ENCODE measurements at regions not wholly inside any gene's neighbourhood (a gene's known extent, or its start where the extent isn't known, plus 50 kb on each side); places are given as distances from the start of the nearest gene placed in this dataset.

DNA sequence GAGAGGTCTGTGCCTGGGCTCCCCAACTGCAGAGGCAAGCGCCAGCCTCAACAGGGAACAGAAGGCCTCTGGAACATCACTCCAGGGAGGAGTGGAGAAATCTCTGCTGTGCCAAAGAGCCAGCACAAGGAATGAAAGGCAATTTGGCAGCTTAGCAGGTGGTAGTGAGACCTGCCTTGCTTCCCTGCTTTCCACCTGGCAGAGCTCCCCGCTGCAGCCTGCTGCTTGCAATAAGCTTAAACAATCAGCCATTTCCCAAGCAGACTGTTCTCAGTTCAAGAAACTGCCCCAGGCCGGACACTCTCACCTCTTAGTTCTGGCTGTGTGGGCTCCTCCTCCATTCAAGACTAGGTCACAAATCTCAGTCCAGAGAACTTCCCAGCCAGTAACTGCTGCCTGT is 370.6 kb downstream of the MAGEB5 start:
- H3K27me3 Mint-ChIP-seq (ENCODE audit: unreplicated experiment): no peaks in the 10 kb centered on the region
- no peak for TF ChIP-seq CTCF (IDR thresholded peaks at IDR 0.05)
- no peaks in the 10 kb centered on the region for H3K36me3 Mint-ChIP-seq (ENCODE audit: unreplicated experiment)
- H3K4me1 Mint-ChIP-seq (ENCODE audit: unreplicated experiment): peaks cover 13% of the 10 kb centered on the region
- peaks cover 18% of the 10 kb centered on the region for H3K9me3 Mint-ChIP-seq (ENCODE audit: unreplicated experiment)
- H3K4me3 Mint-ChIP-seq (ENCODE audit: unreplicated experiment): no peak overlapping the region
- no peak for DNase-seq (ENCODE audit: extremely low spot score, unreplicated experiment)
- no peak overlapping the region for H3K27ac Mint-ChIP-seq (ENCODE audit: unreplicated experiment)

DNA sequence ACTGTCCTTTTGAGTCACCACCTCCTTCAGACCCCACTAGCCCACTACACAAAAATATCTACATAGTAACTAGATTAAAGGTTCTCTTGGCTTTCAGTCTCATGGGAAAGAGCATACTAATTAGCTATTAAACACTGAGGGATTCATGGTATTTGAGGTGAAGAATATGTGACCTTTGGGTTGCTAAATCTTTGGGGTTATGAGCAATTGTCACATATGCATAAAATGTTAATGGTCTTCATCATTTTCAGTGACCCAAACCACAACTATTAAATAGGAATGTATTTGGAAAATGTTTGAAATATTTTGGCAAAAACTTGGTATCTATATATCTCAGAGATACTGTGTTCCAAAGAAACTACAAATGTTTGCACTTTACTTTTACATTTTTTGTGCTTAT is 365.1 kb downstream of the MAGEB5 start:
- Mint-ChIP-seq H3K27me3 (ENCODE audit: unreplicated experiment) (no peaks in the 10 kb centered on the region), H3K4me1 (ENCODE audit: unreplicated experiment) (peaks cover 28% of the 10 kb centered on the region), H3K4me3 (ENCODE audit: unreplicated experiment) (no peak overlapping the region), H3K27ac (ENCODE audit: unreplicated experiment) (peak overlapping the region; percentile 61), H3K9me3 (ENCODE audit: unreplicated experiment) (peaks cover 23% of the 10 kb centered on the region), H3K36me3 (ENCODE audit: unreplicated experiment) (no peaks in the 10 kb centered on the region)
- TF ChIP-seq CTCF (IDR thresholded peaks at IDR 0.05): no peak
- DNase-seq (ENCODE audit: extremely low spot score, unreplicated experiment): no peak

DNA sequence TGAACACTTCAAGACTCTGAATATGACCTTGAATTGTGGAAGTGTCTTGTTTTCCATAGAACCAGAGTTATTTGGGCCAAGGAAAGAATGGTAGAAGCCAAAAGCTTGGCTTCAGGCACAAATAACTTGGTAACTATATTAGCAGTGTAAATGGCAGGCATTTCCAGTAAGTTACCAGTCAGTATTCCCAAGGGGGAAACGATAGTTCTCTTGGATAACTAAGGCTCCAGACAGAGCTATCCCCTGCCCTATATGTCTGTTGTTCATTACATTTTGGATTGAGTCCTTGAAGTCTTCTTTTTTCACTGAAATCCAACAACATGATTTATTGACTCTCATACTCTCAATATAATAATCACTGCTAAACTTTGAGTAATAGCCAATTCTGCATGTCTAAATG is 364.1 kb downstream of the MAGEB5 start:
- DNase-seq (ENCODE audit: extremely low spot score, unreplicated experiment): no peak

GRCh38 chrX:26574234-26574633 is 358.3 kb downstream of the MAGEB5 start:
- no peak for TF ChIP-seq CTCF (IDR thresholded peaks at IDR 0.05)

More for the DNA sequence above, 364.1 kb downstream of the MAGEB5 start:
- H3K27me3 Mint-ChIP-seq (ENCODE audit: unreplicated experiment): no peaks in the 10 kb centered on the region
- H3K4me1 Mint-ChIP-seq (ENCODE audit: unreplicated experiment): peaks cover 21% of the 10 kb centered on the region
- H3K4me3 Mint-ChIP-seq (ENCODE audit: unreplicated experiment): no peak overlapping the region
- no peak for TF ChIP-seq CTCF (IDR thresholded peaks at IDR 0.05)
- H3K27ac Mint-ChIP-seq (ENCODE audit: unreplicated experiment): no peak overlapping the region
- H3K36me3 Mint-ChIP-seq (ENCODE audit: unreplicated experiment): no peaks in the 10 kb centered on the region
- peaks cover 23% of the 10 kb centered on the region for H3K9me3 Mint-ChIP-seq (ENCODE audit: unreplicated experiment)

GRCh38 chrX:26562156-26562555 is 346.2 kb downstream of the MAGEB5 start:
- H3K27ac Mint-ChIP-seq (ENCODE audit: unreplicated experiment): peak overlapping the region; percentile 70
- peaks cover 4% of the 10 kb centered on the region for H3K9me3 Mint-ChIP-seq (ENCODE audit: unreplicated experiment)
- no peaks in the 10 kb centered on the region for H3K36me3 Mint-ChIP-seq (ENCODE audit: unreplicated experiment)
- peaks cover 20% of the 10 kb centered on the region for H3K4me1 Mint-ChIP-seq (ENCODE audit: unreplicated experiment)
- H3K27me3 Mint-ChIP-seq (ENCODE audit: unreplicated experiment): no peaks in the 10 kb centered on the region
- H3K4me3 Mint-ChIP-seq (ENCODE audit: unreplicated experiment): no peak overlapping the region
- no peak for DNase-seq (ENCODE audit: extremely low spot score, unreplicated experiment)
- TF ChIP-seq CTCF (IDR thresholded peaks at IDR 0.05): no peak

More at GRCh38 chrX:26574234-26574633, 358.3 kb downstream of the MAGEB5 start:
- H3K4me1 Mint-ChIP-seq (ENCODE audit: unreplicated experiment): peaks cover 13% of the 10 kb centered on the region
- DNase-seq (ENCODE audit: extremely low spot score, unreplicated experiment): no peak
- no peak overlapping the region for H3K4me3 Mint-ChIP-seq (ENCODE audit: unreplicated experiment)
- H3K9me3 Mint-ChIP-seq (ENCODE audit: unreplicated experiment): peaks cover 5% of the 10 kb centered on the region
- no peaks in the 10 kb centered on the region for H3K36me3 Mint-ChIP-seq (ENCODE audit: unreplicated experiment)
- H3K27me3 Mint-ChIP-seq (ENCODE audit: unreplicated experiment): no peaks in the 10 kb centered on the region
- H3K27ac Mint-ChIP-seq (ENCODE audit: unreplicated experiment): peak overlapping the region; percentile 36

All from osteocyte (in vitro differentiated cells).